Renal pelvis (tissue), 1 donor: ENCODE measurements at regions not wholly inside any gene's neighbourhood (a gene's known extent, or its start where the extent isn't known, plus 50 kb on each side); places are given as distances from the start of the nearest gene placed in this dataset.
A peak's percentile ranks its signal among the peaks of the same experiment; 100 is the strongest.

Experiments
- DNase-seq: peaks from one replicate; pipeline ENCODE4 v3.0.0-alpha.2; 2013

GRCh38 chr13:36552334-36552733 lies 120.0 kb downstream of the CCNA1 start:
- no peak for DNase-seq

GRCh38 chr13:36553491-36553890 lies 120.3 kb upstream of the SERTM1 start:
- no peak for DNase-seq

GRCh38 chr13:36555151-36555986 lies 118.5 kb upstream of the SERTM1 start:
- DNase-seq = no peak

GRCh38 chr13:36559375-36559774 lies 114.4 kb upstream of the SERTM1 start:
- peak; percentile 52 for DNase-seq

- no peak for DNase-seq
Measured at GRCh38 chr13:36567485-36567884, 106.3 kb upstream of the SERTM1 start.

- no peak for DNase-seq
Measured at GRCh38 chr13:36570489-36570888, 103.3 kb upstream of the SERTM1 start.

- DNase-seq = no peak
Measured at GRCh38 chr13:36571444-36571843, 102.4 kb upstream of the SERTM1 start.

GRCh38 chr13:36582977-36583376 lies 90.8 kb upstream of the SERTM1 start:
- DNase-seq = no peak

GRCh38 chr13:36599641-36600040 lies 74.2 kb upstream of the SERTM1 start:
- no peak for DNase-seq

GRCh38 chr13:36601186-36601585 lies 72.6 kb upstream of the SERTM1 start:
- no peak for DNase-seq

GRCh38 chr13:36606060-36606459 lies 67.8 kb upstream of the SERTM1 start:
- DNase-seq = no peak

- no peak for DNase-seq
Measured at GRCh38 chr13:36608474-36608873, 65.3 kb upstream of the SERTM1 start.

- no peak for DNase-seq
Measured at GRCh38 chr13:36612230-36612629, 61.6 kb upstream of the SERTM1 start.

- DNase-seq = no peak
Measured at GRCh38 chr13:36616706-36617105, 57.1 kb upstream of the SERTM1 start.

GRCh38 chr13:36619535-36619934 lies 54.3 kb upstream of the SERTM1 start:
- DNase-seq = no peak
